SH-SY5Y (cell line): ENCODE measurements at regions not wholly inside any gene's neighbourhood (a gene's known extent, or its start where the extent isn't known, plus 50 kb on each side); places are given as distances from the start of the nearest gene placed in this dataset.

Experiments
- GATA2 ChIP-seq: IDR thresholded peaks from 2 replicates; pipeline ENCODE4 v1.6.1; 2011; ENCODE audit warnings: mild to moderate bottlenecking, low read depth, low read length
- GATA3 ChIP-seq: IDR thresholded peaks from 2 replicates; pipeline ENCODE4 v1.6.1; 2011; ENCODE audit warnings: low read depth, mild to moderate bottlenecking, low read length, moderate library complexity

GRCh38 chr3:36312351-36312750, 68.0 kb upstream of the STAC start:
- TF ChIP-seq GATA2 (no peak), GATA3 (no peak)
